ENCODE measurements at regions not wholly inside any gene's neighbourhood (a gene's known extent, or its start where the extent isn't known, plus 50 kb on each side); places are given as distances from the start of the nearest gene placed in this dataset.

DNA sequence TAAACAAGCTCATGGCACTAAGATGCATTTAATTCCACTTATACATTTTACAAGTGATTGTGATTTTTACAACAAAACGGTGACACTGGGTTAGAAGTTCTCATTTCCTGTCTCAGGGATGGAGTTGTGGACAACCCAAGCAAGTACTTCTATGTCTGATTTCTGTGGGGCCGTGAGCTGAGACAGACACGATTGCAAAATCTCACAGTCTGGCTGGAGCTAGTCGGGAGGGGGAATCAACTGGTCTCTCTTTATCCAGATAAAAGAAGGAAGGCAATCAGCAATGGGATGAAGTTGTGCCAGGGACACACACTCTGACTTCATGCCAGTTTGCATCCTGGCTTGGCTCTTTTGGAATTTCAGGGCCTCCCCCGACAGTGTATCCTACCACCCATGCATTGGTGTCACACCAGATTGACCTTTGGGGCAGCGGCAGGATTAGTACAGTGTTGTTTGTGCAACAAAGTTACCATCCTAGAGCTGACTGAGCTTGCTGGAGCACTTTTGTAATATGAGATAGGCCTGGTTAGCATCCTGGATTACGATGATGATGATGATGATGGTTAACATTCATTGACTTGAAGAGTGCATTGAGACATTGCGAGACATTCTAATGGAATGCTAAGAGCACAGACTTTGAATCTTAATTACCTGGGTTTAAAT lies 98.8 kb downstream of the CTAGE1 start:
- TF ChIP-seq POLR2AphosphoS5 (IDR thresholded peaks at IDR 0.05) (no peak), POLR2A (IDR thresholded peaks at IDR 0.05) (no peak)
- TF ChIP-seq, protein P1, sequence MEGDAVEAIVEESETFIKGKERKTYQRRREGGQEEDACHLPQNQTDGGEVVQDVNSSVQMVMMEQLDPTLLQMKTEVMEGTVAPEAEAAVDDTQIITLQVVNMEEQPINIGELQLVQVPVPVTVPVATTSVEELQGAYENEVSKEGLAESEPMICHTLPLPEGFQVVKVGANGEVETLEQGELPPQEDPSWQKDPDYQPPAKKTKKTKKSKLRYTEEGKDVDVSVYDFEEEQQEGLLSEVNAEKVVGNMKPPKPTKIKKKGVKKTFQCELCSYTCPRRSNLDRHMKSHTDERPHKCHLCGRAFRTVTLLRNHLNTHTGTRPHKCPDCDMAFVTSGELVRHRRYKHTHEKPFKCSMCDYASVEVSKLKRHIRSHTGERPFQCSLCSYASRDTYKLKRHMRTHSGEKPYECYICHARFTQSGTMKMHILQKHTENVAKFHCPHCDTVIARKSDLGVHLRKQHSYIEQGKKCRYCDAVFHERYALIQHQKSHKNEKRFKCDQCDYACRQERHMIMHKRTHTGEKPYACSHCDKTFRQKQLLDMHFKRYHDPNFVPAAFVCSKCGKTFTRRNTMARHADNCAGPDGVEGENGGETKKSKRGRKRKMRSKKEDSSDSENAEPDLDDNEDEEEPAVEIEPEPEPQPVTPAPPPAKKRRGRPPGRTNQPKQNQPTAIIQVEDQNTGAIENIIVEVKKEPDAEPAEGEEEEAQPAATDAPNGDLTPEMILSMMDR (IDR thresholded peaks at IDR 0.05): no peak
- no peak overlapping the region for H3K27ac ChIP-seq
- H3K9me3 ChIP-seq: no peaks in the 10 kb centered on the region
- no peak overlapping the region for H3K4me3 ChIP-seq
- no peaks in the 10 kb centered on the region for H3K36me3 ChIP-seq
- H3K4me1 ChIP-seq (replicated peaks): no peaks in the 10 kb centered on the region
- H3K27me3 ChIP-seq (replicated peaks; ENCODE audit: insufficient read depth): no peaks in the 10 kb centered on the region
- intact Hi-C loops (cut with DNase I): loop anchor here (10.0 kb wide), 1 partner anchor 54 kb away; no protein-coding TSS in a partner anchor
- DNase-seq (ENCODE audit: low spot score): no peak
- WGBS: 66% methylated on average over 8 of the region's 8 CpGs

DNA sequence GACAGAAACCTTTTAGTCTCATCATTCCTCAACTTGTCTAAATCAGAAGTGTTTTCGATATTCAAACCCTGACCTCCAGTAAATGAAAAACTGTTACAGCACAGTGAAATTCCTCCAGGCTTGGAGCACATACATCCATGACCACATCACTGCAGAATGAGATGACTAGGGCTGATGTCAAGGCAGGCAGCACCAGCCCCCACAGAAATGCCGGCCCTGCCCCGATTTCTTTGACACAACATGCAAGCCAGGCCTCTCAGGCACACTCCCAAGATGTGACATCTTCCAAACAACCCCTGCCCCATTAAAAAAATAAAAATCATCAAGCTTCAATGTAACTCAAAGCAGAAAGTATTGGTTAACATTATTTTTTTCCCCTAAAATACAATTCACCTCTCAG lies 103.3 kb downstream of the CTAGE1 start:
- H3K4me3 ChIP-seq: no peak overlapping the region
- intact Hi-C loops (cut with DNase I): loop anchor here (10.0 kb wide), 1 partner anchor 50 kb away; no protein-coding TSS in a partner anchor
- no peak overlapping the region for H3K27ac ChIP-seq
- no peaks in the 10 kb centered on the region for H3K4me1 ChIP-seq (replicated peaks)
- TF ChIP-seq, protein P1 (IDR thresholded peaks at IDR 0.05): no peak
- no peak for TF ChIP-seq POLR2A (IDR thresholded peaks at IDR 0.05)
- TF ChIP-seq POLR2AphosphoS5 (IDR thresholded peaks at IDR 0.05): no peak
- no peak for DNase-seq (ENCODE audit: low spot score)
- 85% methylated on average over 3 of the region's 3 CpGs for WGBS
- no peaks in the 10 kb centered on the region for H3K36me3 ChIP-seq
- H3K9me3 ChIP-seq: no peaks in the 10 kb centered on the region
- H3K27me3 ChIP-seq (replicated peaks; ENCODE audit: insufficient read depth): no peaks in the 10 kb centered on the region

DNA sequence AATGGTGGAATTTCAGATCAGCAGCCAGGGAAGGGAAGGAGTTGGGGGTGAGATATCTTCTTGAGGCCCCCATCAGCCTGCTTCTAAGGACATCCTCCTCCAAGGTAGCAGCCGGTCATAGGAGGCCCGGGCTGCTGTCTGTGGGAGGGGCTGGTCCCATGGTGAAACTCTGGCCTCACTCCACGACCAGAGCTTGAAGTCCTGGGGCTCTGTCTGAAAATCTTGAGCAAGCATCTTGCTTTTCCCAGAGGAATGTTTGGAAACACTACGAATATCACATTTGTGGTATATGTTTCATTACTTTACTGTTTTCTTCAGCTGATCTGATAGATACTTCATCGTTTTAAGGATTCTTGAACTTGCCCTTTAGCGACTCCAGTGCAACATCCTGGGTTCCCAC lies 103.7 kb downstream of the CTAGE1 start:
- no peak overlapping the region for H3K27ac ChIP-seq
- no peak overlapping the region for H3K4me3 ChIP-seq
- intact Hi-C loops (cut with DNase I): loop anchor here (10.0 kb wide), 1 partner anchor 49 kb away; no protein-coding TSS in a partner anchor
- H3K9me3 ChIP-seq: no peaks in the 10 kb centered on the region
- H3K27me3 ChIP-seq (replicated peaks; ENCODE audit: insufficient read depth): no peaks in the 10 kb centered on the region
- no peak for TF ChIP-seq POLR2AphosphoS5 (IDR thresholded peaks at IDR 0.05)
- TF ChIP-seq, protein P1 (IDR thresholded peaks at IDR 0.05): no peak
- no peak for TF ChIP-seq POLR2A (IDR thresholded peaks at IDR 0.05)
- H3K36me3 ChIP-seq: no peaks in the 10 kb centered on the region
- WGBS: 77% methylated on average over 6 of the region's 6 CpGs
- DNase-seq (ENCODE audit: low spot score): no peak
- no peaks in the 10 kb centered on the region for H3K4me1 ChIP-seq (replicated peaks)

DNA sequence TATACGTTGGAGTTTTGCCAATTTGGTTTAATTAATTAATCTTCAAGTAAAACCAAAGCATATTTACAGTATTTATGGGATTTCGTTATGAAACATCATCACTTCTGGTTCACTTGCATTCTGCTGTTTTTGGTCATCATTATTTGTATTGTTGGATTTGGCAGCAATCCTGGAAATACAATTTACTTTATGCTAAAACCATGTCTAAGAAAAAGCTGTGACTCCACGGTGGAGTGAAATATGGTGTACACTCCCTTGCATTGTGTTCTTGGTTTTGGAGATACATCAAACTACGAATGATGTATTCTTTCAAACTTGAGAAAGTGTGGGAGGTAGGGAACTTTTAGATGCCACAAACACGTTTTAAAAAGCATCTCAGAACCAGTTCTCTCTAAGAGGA lies 106.4 kb downstream of the CTAGE1 start:
- WGBS: 44% methylated on average over 5 of the region's 5 CpGs
- intact Hi-C loops (cut with DNase I): loop anchor here (10.0 kb wide), 1 partner anchor 46 kb away; no protein-coding TSS in a partner anchor

More for the DNA sequence above, 106.4 kb downstream of the CTAGE1 start:
- no peak overlapping the region for H3K4me3 ChIP-seq
- H3K4me1 ChIP-seq (replicated peaks): no peaks in the 10 kb centered on the region
- no peaks in the 10 kb centered on the region for H3K27me3 ChIP-seq (replicated peaks; ENCODE audit: insufficient read depth)
- H3K27ac ChIP-seq: no peak overlapping the region
- no peaks in the 10 kb centered on the region for H3K9me3 ChIP-seq
- no peak for DNase-seq (ENCODE audit: low spot score)
- H3K36me3 ChIP-seq: no peaks in the 10 kb centered on the region
- TF ChIP-seq POLR2AphosphoS5 (IDR thresholded peaks at IDR 0.05): no peak
- no peak for TF ChIP-seq POLR2A (IDR thresholded peaks at IDR 0.05)
- TF ChIP-seq, protein P1 (IDR thresholded peaks at IDR 0.05): no peak

Data from prostate gland (tissue), 2 donors.